ENCODE measurements at regions not wholly inside any gene's neighbourhood (a gene's known extent, or its start where the extent isn't known, plus 50 kb on each side); places are given as distances from the start of the nearest gene placed in this dataset.
"Not testable (repeated sequence)": the region's sequence is repeated elsewhere in the genome, so short reads cannot be mapped to it uniquely, and the experiment has no call there.

DNA sequence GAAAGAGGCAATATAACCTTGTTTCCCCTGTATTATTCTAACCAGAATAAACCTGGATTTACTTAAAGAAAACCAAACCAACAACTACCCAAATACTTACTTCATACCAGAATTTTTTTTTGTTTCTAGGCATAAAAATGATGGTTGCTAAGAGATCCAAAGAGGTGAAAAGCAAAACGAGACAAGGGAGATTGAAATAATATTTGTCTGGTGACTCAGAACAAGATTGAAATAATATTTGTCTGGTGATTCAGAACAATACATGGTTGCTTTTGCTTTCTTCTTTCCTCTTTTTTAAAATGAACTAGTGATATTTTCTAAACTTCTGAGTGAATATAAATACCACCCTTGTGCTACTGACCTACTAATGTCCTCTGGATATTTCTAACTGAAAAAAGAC lies 592.9 kb downstream of the KCTD12 start:
- no peak for DNase-seq (ENCODE audit: low read depth in 2 of 2)

GRCh38 chr13:76292726-76293125 lies 593.5 kb downstream of the KCTD12 start:
- no peak for DNase-seq (ENCODE audit: low read depth in 2 of 2)

DNA sequence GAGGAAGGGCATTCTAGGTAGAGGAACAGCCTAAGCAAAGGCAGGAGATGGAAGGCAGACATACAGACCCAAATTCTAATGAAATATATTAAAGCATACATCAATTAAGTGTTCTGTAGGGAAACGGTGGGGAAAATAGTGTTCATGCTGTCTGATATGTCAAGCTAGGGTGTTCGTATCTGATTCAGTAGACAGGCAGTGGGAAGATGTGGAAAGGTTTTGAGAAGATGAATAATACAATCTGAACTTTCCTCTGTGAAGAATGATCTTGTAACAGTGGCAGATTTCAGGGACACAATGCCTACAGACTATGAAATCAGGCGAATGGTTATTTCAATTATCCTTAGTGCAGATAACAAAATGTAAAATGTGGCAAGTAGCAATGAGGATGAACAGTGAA lies 594.2 kb downstream of the KCTD12 start:
- no peak for DNase-seq (ENCODE audit: low read depth in 2 of 2)

DNA sequence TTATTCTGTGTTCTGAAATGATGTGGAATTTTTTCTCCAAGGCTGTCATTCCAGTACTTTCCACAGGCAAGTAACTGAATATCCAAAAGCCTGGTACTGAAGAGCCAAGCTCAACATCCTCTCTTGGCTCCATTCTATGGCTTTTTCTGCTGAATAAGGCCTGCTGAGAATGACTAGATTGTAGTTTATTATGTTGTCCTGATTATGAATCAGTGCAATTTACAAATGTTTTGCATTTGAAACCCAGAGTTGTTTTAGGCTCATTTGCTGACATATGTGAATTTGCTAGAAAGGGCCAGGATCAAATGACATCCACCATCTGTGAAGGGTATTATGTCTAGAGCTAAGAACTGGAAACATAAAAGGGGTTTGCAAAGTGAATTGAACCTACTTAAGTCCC lies 596.6 kb downstream of the KCTD12 start:
- DNase-seq (ENCODE audit: low read depth in 2 of 2): no peak

DNA sequence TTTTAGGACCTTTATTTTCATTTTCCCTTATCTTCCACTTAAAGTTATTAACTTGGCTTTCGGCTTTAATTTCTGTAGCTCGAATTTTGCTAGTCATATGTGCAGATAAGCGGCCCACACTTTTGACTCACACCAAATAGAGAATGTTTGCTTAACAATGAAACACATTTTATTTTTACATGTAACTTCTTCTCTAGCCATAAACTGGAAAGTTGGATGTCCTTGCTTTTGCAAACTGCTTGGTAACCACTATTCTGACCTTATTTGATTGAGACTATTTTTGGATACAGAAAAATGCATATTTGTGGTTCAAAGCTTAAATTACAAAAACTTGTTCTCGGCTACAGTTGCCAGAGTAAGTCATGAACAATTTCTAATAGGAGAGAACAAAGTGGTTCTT lies 600.0 kb downstream of the KCTD12 start:
- no peak for DNase-seq (ENCODE audit: low read depth in 2 of 2)

- no peak for DNase-seq (ENCODE audit: low read depth in 2 of 2)
These were observed 600.7 kb downstream of the KCTD12 start for GRCh38 chr13:76285463-76285862.

DNA sequence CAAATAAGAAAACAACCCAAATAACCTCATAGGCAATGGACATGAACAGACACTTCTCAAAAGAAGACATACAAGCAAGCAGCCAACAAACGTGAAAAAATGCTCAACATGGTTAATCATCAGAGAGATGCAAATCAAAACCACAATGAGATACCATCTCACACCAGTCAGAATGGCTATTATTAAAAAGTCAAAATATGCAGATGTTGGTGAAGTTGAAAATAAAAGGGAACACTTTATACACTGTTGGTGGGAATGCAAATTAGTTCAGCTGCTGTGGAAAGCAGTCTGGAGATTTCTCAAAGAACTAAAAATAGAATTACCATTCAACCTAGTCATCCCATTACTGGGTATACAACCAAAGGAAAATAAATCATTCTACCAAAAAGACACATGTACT lies 606.4 kb downstream of the KCTD12 start:
- not testable (repeated sequence) for DNase-seq (ENCODE audit: low read depth in 2 of 2)

DNA sequence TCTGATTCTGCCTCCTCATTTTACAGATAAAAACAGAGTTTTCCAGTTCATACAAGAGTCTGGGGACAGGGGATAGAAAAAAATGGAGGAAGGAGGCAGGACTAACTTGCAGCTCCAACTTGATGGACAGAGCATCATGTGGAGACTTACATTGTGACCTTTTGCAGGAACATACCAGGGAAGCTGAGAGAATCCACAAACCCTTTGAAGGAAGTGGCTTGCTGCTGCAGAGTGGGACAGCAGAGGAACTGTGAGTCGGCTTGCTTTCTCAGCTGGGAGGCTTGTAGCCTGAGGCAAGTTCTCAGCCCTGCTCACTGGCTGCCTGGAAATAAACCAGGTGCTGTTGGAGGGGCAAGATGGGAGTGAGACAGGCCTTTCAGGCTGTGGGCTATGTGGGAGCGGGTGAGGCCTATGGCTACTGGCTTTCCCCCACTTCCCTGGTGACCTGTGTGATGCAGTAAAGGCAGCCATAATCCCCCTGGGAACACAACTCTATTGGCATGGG lies 614.4 kb downstream of the KCTD12 start:
- no peak for DNase-seq (ENCODE audit: low read depth in 2 of 2)

DNA sequence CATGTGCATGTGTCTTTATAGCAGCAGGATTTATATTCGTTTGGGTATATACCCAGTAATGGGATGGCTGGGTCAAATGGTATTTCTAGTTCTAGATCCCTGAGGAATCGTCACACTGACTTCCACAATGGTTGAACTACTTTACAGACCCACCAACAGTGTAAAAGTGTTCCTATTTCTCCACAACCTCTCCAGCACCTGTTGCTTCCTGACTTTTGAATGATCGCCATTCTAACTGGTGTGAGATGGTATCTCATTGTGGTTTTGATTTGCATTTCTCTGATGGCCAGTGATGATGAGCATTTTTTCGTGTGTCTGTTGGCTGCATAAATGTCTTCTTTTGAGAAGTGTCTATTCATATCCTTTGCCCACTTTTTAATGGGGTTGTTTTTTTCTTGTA lies 617.9 kb downstream of the KCTD12 start:
- not testable (repeated sequence) for DNase-seq (ENCODE audit: low read depth in 2 of 2)

DNA sequence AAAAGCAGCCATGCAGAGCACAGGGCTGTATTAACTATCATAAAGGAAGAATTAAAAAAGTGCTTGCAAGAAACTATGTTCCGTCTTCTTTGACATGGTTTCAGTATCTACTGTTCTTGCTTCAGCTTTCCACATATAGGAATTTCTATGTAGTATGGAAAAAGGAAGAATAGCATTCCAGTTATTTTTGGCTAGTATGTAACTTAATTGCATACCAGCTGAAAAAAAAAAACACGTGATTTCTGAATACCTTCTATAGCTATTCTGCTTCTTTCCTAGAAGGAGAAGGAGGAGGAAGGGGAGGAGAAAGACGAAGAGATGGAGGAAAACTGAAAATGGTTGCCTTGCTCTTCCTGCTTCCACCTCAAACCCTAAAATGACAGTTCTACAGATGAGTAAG lies 619.0 kb downstream of the KCTD12 start:
- DNase-seq (ENCODE audit: low read depth in 2 of 2): no peak

DNA sequence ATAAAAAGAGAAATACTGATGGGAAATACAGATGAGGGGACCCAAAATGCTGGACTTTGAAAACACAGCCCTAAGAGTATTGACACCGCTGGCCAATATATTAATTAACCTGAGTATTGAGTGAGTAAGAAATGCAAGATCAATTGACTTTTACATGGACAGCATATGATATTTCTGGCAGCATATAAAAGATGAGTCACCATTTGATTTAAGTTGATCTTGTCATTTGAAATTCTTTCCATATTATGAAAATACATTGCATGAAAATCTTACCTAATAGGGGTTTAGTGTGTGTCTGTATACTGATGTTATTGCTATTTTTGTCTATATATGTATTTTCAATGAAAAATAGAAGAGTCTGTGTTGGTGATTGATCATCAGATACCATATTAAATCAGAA lies 619.6 kb downstream of the KCTD12 start:
- DNase-seq (ENCODE audit: low read depth in 2 of 2): no peak

- no peak for DNase-seq (ENCODE audit: low read depth in 2 of 2)
These were observed 614.1 kb downstream of the LMO7 start for GRCh38 chr13:76250211-76250610.

GRCh38 chr13:76245920-76246319 lies 609.8 kb downstream of the LMO7 start:
- DNase-seq (ENCODE audit: low read depth in 2 of 2): no peak

DNA sequence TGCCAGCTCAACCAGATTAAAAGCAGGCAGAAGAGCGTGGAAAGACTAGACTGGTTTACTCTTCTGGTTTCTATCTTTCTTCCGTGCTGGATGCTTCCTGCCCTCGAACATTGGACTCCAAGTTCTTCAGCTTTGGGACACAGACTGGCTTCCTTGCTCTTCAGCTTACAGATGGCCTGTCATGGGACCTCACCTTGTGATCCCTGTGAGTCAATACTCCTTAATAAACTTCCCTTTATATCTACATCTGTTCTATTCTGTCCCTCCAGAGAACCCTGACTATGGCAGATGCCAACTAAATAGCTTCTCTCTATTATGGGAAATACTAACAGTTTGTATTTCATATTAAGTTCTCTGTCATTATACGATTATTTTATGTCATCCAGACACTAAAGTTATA lies 609.1 kb downstream of the LMO7 start:
- DNase-seq (ENCODE audit: low read depth in 2 of 2): no peak

DNA sequence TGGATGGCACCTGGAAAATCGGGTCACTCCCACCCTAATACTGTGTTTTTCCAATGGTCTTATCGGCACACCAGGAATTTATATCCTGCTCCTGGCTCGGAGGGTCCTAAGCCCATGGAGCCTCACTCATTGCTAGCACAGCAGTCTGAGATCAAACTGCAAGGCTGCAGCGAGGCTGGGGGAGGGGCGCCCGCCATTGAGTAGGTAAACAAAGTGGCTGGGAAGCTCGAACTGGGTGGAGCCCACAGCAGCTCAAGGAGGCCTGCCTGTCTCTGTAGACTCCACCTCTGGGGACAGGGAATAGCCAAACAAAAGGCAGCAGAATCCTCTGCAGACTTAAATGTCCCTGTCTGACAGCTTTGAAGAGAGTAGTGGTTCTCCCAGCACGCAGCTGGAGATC lies 607.0 kb downstream of the LMO7 start:
- DNase-seq (ENCODE audit: low read depth in 2 of 2): not testable (repeated sequence)

DNA sequence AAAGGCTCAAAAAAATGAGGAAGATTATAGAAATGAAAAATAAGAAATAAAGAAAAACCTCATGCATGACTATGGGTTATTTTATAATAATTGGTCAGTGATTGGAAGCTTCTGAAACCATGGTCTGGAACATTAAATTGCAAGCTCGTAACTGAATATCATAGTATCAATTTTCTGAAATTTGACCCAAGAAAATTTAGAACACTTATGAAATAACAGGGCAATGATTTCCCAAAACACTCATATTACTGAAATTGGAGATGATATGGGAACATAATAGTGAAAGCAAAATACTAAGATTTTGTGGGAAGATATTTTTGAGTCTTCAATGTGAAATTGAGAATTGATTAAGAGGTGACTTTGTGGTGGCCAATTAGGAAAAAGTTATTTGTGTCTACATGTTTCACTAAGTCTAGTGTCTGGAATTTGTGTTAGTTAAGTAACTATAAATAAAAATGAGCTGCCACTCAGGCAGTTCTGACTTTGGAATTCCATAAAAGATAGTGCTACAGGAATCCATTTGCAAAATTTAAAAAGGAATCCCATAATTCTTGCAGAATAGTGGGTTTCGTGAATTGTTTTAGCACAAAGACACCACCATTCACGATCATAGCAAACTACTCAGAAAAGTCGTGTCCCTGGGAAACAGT lies 603.0 kb downstream of the LMO7 start:
- no peak for DNase-seq (ENCODE audit: low read depth in 2 of 2)

DNA sequence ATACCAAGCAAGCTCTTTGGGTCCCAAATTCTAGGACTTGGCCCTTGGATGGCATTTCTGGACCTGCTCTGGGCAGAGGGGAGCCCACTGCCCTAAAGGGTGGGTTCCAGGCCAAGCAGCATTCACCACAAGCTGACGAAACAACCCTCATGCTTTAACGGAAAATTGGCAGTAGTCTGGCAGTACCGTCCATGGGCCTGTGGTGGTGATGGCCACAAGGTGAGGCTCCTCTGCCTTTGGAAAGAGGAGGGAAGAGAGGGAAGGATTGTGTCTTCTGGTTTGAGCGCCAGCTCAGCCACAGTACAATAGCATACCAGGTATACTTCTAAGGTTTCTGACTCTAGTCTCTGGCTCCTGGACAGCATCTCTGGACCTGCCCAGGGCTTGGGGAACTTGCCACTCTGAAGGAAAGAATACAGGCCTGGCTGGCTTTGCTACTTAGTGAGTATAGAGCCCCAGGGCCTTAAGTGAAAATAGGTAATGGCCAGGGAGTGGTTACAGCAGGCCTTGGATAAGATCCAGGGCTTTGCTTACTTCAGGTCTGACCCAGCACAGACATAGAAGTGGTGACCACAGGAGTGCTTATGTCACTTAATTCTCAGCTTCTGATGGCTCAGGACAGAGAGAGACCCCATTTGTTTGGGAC lies 595.5 kb downstream of the LMO7 start:
- no peak for DNase-seq (ENCODE audit: low read depth in 2 of 2)

GRCh38 chr13:76229281-76229680 lies 593.2 kb downstream of the LMO7 start:
- no peak for DNase-seq (ENCODE audit: low read depth in 2 of 2)

DNA sequence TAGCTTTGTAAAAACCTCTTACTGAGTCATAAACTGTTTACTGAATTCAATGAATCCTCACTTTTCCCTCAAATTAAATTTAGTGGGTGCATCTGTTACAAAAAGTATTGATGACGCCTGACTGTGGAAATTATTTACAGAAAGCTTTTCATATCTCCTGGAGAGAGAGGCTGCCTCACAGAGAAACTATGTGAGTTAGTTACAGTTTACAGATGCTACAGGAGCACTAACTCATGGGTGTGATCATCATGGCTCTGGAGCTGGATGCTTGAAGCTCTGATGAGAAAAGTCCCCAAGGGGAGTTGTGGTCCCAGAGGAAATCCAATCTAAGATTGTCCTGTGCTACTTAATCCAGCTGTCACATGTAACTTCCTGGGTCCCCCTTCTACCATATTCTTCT lies 590.8 kb downstream of the LMO7 start:
- no peak for DNase-seq (ENCODE audit: low read depth in 2 of 2)

DNA sequence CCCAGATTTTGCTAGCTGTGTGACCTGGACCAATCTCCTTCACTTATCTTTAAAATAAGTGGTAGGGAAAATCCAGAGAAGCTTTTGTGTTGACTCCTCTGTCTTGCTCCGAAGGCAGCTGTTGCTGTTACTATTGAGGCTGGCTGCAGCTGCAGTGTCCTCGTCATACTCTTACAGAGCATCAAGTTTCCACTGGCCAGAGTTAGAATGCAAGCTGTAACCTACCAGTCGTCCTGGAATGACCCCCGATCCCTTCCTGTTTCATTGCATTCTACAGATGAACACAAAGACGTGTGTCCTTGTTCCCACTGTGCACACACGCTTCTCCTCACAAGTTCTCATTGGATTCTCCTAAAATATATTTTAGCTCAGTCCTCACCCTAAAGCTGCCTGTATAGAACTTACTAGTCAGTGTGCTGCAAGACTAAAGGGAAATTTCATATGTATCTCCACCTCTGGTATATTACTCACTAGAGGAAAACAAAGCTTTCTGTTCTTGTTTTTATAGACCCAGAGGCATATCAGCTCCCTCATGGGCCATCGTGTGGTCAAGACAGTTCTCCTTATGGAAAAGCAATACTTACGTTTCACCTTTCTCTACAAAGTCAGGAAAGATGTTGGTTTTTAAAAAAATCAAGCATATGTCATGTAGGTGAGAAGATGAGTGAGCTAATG lies 589.8 kb downstream of the LMO7 start:
- DNase-seq (ENCODE audit: low read depth in 2 of 2): no peak

DNA sequence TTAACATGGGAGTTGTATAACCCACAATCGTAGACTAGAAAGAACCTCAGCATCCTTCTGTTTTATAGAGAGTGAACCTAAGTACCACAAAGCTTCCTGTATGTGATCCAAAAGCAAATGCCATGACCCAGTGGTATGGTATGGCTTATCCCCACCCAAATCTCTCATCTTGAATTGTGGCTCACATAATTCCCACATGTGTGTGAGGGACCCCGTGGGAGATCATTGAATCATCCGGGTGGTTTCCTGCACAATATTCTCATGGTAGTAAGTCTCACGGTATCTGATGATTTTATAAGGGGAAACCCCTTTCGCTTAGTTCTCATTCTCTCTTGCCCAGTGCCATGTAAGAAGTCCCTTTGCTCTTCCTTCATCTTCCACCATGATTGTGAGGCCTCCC lies 587.9 kb downstream of the LMO7 start:
- DNase-seq (ENCODE audit: low read depth in 2 of 2): no peak

- DNase-seq (ENCODE audit: low read depth in 2 of 2): no peak
These were observed 587.4 kb downstream of the LMO7 start for GRCh38 chr13:76223565-76223964.

DNA sequence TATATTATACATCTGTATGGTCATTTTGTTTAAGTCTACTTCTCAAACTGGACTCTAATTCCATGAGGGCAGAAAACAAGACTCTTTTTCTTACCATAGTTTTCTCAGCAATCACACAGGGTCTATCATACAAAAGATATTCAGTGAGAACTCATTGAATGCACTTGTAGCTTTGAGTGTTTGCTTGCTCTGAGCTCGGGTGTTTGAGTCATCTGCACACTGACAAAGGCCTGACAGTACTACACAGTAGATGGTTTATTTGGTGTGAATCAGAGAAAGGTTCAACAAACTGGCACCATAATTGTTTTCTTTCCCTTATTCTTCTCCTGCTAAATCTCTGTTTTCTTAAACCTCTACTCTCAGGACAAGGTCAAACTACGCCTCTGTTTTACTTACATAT lies 586.4 kb downstream of the LMO7 start:
- DNase-seq (ENCODE audit: low read depth in 2 of 2): no peak
